NCI-H2081 (cell line): ENCODE measurements at regions not wholly inside any gene's neighbourhood (a gene's known extent, or its start where the extent isn't known, plus 50 kb on each side); places are given as distances from the start of the nearest gene placed in this dataset.

ENCODE experiments used
- DNase-seq, 2 experiments: peaks; one replicate each; lab custom pipeline; 2025; lab: John Stamatoyannopoulos, UW

GRCh38 chr1:194267021-194267420 is 1080.6 kb upstream of the B3GALT2 start:
- DNase-seq: no peak

GRCh38 chr1:194256010-194256409 is 1069.6 kb upstream of the B3GALT2 start:
- no peak for DNase-seq

GRCh38 chr1:194252199-194252598 is 1065.8 kb upstream of the B3GALT2 start:
- DNase-seq: no peak

GRCh38 chr1:194241215-194241614 is 1054.8 kb upstream of the B3GALT2 start:
- no peak for DNase-seq

GRCh38 chr1:194233069-194233468 is 1046.7 kb upstream of the B3GALT2 start:
- DNase-seq: no peak

GRCh38 chr1:194230351-194231144 is 1044.1 kb upstream of the B3GALT2 start:
- DNase-seq: no peak

DNA sequence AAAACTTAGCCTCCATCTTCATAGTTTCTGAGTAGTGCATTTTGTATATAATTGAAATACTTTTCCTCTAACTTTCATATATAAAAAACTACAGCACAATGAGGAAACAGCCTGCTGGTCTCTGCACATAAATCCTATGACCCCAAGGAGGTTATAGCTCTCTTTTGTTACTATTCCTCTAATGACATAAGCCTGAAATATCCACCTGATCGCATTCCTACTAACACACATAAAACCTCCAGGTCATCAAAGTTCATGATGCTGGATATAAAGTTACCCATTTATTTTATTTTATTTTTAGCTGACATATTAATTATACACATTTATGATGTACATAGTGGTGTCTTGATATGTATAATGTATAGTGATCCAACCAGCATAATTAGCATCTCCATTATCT is 1042.0 kb upstream of the B3GALT2 start:
- no peak for DNase-seq

DNA sequence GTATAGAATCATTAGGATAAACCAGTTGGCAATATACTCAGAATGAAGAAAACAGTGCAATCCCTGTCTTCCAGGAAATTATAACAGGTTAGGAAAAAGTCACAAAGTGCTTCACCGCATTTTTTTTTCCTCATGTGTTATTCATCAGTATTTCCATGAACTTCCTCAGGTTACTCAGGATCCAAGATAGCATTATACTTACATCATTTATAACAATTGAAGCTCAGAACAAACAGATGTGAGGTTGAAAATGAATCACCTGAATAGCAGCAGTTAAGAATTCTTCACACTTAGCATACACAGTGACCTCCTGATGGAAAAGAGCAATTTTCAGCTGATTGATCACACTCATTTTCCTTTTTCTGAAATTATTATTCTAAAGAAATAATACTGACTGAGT is 1040.7 kb upstream of the B3GALT2 start:
- DNase-seq: peak in 1 of 2 experiments; percentile 72

DNA sequence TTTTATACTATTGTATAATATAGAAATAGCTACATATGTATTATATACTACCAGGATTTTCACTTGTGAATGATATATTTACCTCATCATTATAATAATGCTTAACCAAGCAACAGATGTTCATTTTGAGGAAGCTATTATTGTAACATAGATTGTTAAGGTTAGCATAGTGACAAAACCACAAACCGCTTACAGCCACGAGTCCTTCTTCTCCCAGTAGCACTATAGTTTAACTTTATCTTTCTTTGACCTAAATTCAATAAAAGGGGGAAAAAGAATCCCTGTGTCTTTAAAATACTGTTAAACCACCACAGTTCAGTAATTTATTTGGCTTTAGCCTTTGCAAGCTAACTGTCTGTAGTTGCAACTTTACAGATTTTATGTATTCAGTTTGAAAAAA is 1039.4 kb upstream of the B3GALT2 start:
- DNase-seq: no peak

DNA sequence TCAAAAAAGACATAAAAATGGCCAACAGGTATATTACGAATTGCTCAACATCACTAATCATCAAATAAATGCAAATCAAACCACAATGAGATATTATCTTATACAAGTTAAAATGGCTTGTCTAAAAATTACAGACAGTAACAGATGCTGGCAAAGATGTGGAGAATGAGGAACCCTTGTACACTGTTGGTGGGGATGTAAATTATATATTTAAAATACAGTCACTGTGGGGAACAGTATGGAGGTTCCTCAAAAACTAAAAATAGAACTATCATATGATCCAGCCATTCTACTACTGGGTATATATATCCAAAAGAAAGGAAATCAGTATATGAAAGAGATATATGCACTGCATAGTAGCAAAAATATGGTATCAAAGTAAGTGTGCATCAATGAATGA is 1037.2 kb upstream of the B3GALT2 start:
- no peak for DNase-seq

- DNase-seq: no peak
Measured at GRCh38 chr1:194215448-194215847, 1029.0 kb upstream of the B3GALT2 start.

DNA sequence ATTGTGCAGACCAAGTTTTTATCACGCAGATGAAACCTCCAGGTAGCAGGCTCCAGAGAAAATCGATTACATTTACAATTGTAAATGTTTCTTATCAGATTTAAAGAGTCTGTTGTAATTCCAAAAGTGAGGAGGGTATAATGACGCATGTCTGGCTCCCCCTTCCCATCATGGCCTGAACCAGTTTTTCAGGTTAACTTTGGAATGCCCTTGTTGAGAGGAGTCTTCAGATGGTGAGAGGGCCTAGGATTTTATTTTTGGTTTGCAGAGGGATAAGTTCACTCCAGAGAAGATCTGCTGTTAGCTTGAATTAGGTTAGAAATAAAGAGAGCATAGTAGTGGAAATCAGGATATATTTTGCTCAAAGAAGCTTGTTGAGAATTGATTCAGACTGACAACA is 1028.3 kb upstream of the B3GALT2 start:
- DNase-seq: no peak

- DNase-seq: no peak
Measured at GRCh38 chr1:194209920-194210319, 1023.5 kb upstream of the B3GALT2 start.

- no peak for DNase-seq
Measured at GRCh38 chr1:194208674-194209073, 1022.3 kb upstream of the B3GALT2 start.

GRCh38 chr1:194196562-194196961 is 1010.1 kb upstream of the B3GALT2 start:
- DNase-seq: no peak

- DNase-seq: no peak
Measured at GRCh38 chr1:194194724-194195123, 1008.3 kb upstream of the B3GALT2 start.

DNA sequence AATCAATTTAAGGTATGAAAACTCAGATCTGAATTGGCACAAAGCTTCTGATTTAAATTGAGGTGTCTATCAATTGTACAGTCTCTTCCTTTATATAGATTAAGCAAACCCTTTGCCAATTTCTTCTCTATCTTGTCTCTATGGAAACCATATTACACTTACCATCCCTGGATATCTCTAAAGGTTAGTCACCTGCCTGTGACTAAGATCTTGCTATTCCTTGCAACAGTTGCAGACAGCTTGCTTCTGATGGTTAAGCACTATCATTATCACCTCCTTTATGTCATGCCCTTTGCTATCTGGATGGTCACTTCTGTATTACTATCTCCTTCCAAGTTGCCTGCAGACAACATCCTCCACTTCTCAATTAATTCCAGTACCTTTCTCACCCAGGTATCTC is 998.6 kb upstream of the B3GALT2 start:
- DNase-seq: no peak

DNA sequence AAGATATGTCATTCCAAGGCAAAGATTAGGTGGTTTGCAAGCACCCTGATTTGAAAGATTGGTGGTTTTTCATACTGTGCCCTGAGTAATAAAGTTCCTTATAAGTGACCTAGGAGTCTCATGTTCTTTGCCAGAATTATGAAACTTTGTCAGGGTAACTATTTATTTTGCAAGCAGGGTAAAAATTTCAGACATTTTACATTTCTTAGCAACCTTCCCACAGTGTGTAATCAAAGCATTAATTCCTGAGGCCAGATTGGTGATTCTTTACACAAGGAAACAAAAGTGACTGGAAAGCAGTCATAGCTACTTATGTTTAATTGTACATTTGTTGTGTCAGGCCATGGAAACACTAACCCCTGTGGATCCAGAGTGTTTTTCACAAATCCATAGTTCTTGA is 998.0 kb upstream of the B3GALT2 start:
- DNase-seq: peak in 1 of 2 experiments; percentile 75

GRCh38 chr1:194181845-194182244 is 995.4 kb upstream of the B3GALT2 start:
- DNase-seq: no peak

DNA sequence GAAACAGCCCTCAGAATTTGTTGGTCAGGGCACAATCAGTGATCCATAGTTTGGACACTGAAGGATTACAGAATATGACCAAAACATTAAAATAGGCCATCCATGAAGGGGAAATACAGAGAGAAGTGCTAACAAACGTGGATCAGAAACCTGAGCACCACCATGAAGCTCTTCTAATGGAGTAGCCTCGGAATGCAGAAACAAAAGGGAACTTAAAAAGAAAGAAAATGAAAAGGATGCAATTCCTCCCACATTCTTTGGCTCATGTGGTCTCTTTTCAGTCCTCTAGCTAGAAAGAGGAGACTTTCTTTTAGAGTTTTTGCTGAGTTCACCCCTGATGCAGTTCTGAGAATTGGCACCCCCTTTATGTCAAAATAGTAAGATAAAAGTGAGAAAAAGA is 989.8 kb upstream of the B3GALT2 start:
- no peak for DNase-seq

DNA sequence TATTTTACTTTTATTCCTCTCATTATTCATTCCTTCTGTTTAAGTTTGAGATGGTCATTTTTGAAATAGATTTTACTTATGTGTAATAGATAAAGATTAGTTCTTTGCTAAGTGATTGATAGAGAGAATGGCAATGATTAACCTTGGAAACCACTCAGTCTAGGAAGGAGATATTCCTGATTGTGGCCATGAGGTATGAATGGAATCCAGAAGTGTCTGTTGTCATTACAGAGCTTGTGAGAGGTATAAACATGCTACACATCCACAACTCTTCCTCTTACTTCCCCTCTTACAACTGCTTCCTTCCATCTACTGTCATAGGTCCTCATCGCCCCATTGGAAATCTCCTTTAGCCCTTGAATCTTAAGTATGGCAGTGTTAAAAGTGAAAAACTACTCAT is 988.8 kb upstream of the B3GALT2 start:
- DNase-seq: no peak

- DNase-seq: no peak
Measured at GRCh38 chr1:194174528-194174927, 988.1 kb upstream of the B3GALT2 start.

DNA sequence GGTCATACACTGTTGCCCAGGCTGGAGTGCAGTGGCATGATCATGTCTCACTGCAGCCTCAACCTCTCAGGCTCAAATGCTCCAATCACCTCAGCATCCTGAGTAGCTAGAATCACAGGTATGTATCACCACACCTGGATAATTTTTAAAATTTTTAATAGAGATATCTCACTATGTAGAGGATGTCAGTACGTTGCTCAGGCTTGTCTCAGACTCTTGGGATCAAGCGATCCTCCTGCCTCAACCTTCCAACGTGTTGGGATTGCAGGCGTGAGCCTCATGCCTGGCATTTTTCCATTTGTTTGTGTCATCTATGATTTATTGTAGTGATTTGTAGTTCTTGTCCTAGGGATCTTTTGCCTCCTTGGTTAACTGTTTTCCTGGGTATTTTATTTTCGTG is 985.2 kb upstream of the B3GALT2 start:
- no peak for DNase-seq

DNA sequence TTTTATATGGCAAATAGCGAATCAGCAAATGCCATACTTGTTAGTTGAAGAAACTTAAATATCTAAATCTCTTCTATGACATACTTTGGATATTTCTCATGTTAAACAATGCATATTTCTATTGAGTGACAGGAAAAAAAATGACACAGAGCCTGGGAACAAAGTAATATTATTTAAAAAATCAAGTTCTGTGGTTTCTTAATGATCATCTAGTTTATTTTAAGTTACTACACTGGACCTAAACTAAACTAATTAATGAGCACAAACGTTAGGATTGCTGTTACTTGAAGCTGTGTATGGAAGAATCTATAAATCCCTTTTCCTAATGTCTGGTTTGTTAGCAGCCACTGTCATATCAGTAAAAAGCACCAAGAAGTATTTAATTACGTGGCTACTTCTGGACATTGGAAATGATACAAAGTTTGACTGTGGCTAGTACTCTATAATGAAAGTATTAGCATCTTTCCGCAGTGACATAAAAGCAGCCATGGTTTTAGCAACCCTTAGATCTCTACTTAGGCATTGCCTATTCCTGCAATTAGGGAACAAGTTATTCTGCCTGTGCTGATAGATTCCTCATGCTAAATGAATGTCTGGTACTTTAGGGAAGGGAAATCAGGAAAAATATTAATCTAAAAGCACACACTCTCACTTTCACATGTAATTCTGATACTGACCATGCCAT is 981.7 kb upstream of the B3GALT2 start:
- no peak for DNase-seq
